ENCODE measurements at regions not wholly inside any gene's neighbourhood (a gene's known extent, or its start where the extent isn't known, plus 50 kb on each side); places are given as distances from the start of the nearest gene placed in this dataset.

GRCh38 chr10:52895059-52895458, 122.5 kb upstream of the MBL2 start:
- Mint-ChIP-seq H3K4me1 (peaks cover 17% of the 10 kb centered on the region), H3K9me3 (no peaks in the 10 kb centered on the region), H3K27ac (peak overlapping the region in 2 of 3 experiments; percentile 7 to 13), H3K36me3 (ENCODE audit: low read depth) (no peaks in the 10 kb centered on the region), H3K27me3 (ENCODE audit: low read depth) (no peaks in the 10 kb centered on the region), H3K4me3 (no peak overlapping the region)
- no peak for TF ChIP-seq CTCF (IDR thresholded peaks at IDR 0.05; ENCODE audit: unreplicated experiment in 3 of 3)

- no peaks in the 10 kb centered on the region for H3K9me3 Mint-ChIP-seq
- no peak for TF ChIP-seq CTCF (IDR thresholded peaks at IDR 0.05; ENCODE audit: unreplicated experiment in 3 of 3)
- H3K27ac Mint-ChIP-seq = no peak overlapping the region
- H3K4me3 Mint-ChIP-seq = no peak overlapping the region
- no peaks in the 10 kb centered on the region for H3K27me3 Mint-ChIP-seq (ENCODE audit: low read depth)
- H3K4me1 Mint-ChIP-seq = peaks cover 22% of the 10 kb centered on the region
- no peaks in the 10 kb centered on the region for H3K36me3 Mint-ChIP-seq (ENCODE audit: low read depth)
Observed at GRCh38 chr10:52890281-52890680, 117.7 kb upstream of the MBL2 start.

- Mint-ChIP-seq H3K4me1 (peaks cover 22% of the 10 kb centered on the region), H3K27ac (no peak overlapping the region), H3K27me3 (ENCODE audit: low read depth) (no peaks in the 10 kb centered on the region), H3K9me3 (no peaks in the 10 kb centered on the region), H3K36me3 (ENCODE audit: low read depth) (no peaks in the 10 kb centered on the region), H3K4me3 (no peak overlapping the region)
- TF ChIP-seq CTCF (IDR thresholded peaks at IDR 0.05; ENCODE audit: unreplicated experiment in 3 of 3) = no peak
Observed at GRCh38 chr10:52889611-52890010, 117.0 kb upstream of the MBL2 start.

GRCh38 chr10:52883996-52884871, 111.7 kb upstream of the MBL2 start:
- Mint-ChIP-seq H3K9me3 (no peaks in the 10 kb centered on the region), H3K27ac (peak overlapping the region in 1 of 3 experiments; percentile 2), H3K4me1 (peaks cover 22% of the 10 kb centered on the region)

GRCh38 chr10:52879091-52879807, 106.7 kb upstream of the MBL2 start:
- Mint-ChIP-seq H3K4me3 (no peak overlapping the region), H3K27me3 (ENCODE audit: low read depth) (no peaks in the 10 kb centered on the region), H3K27ac (no peak overlapping the region), H3K9me3 (no peaks in the 10 kb centered on the region), H3K4me1 (peaks cover 19% of the 10 kb centered on the region), H3K36me3 (ENCODE audit: low read depth) (no peaks in the 10 kb centered on the region)
- no peak for TF ChIP-seq CTCF (IDR thresholded peaks at IDR 0.05; ENCODE audit: unreplicated experiment in 3 of 3)

More at GRCh38 chr10:52883996-52884871, 111.7 kb upstream of the MBL2 start:
- no peaks in the 10 kb centered on the region for H3K27me3 Mint-ChIP-seq (ENCODE audit: low read depth)
- H3K4me3 Mint-ChIP-seq = peak overlapping the region; percentile 48 to 64 (median 55)
- peak; percentile 84 to 92 (median 84) for TF ChIP-seq CTCF (IDR thresholded peaks at IDR 0.05; ENCODE audit: unreplicated experiment in 3 of 3)
- H3K36me3 Mint-ChIP-seq (ENCODE audit: low read depth) = no peaks in the 10 kb centered on the region
